Mesenchymal stem cell (in vitro differentiated cells and primary cell): ENCODE measurements at regions not wholly inside any gene's neighbourhood (a gene's known extent, or its start where the extent isn't known, plus 50 kb on each side); places are given as distances from the start of the nearest gene placed in this dataset.
"Not testable (repeated sequence)": the region's sequence is repeated elsewhere in the genome, so short reads cannot be mapped to it uniquely, and the experiment has no call there.

ENCODE experiments used
- DNase-seq: peaks from one replicate; pipeline ENCODE4 v3.0.0-alpha.2; 2013
- H2AFZ ChIP-seq: one replicate; pipeline ENCODE4 v1.6.1; 2013; ENCODE audit warnings: low read depth, mild to moderate bottlenecking, control low read depth, inconsistent platforms, low read length, moderate library complexity
- H2AK5ac ChIP-seq: 2 replicates; pipeline ENCODE4 v1.6.1; 2013; ENCODE audit warnings: low read length, moderate library complexity, mild to moderate bottlenecking, inconsistent platforms; ENCODE audit not compliant: severe bottlenecking
- H2BK120ac ChIP-seq: one replicate; pipeline ENCODE4 v1.6.1; 2013; ENCODE audit warnings: low read depth, mild to moderate bottlenecking, inconsistent platforms, low read length, moderate library complexity
- H2BK12ac ChIP-seq, 2 experiments: one replicate each; pipeline ENCODE4 v1.6.1; 2013; ENCODE audit warnings: inconsistent platforms in 2 of 2, low read length in 2 of 2, mild to moderate bottlenecking in 2 of 2, moderate library complexity in 2 of 2, control low read depth in 1 of 2
- H2BK15ac ChIP-seq: one replicate; pipeline ENCODE4 v1.6.1; 2013; ENCODE audit warnings: mild to moderate bottlenecking, low read depth, inconsistent platforms; ENCODE audit not compliant: poor library complexity, severe bottlenecking
- H2BK5ac ChIP-seq: 2 replicates; pipeline ENCODE4 v1.6.1; 2013; ENCODE audit warnings: low read depth, mild to moderate bottlenecking, low read length, control low read depth, inconsistent platforms; ENCODE audit not compliant: poor library complexity, severe bottlenecking
- H3K14ac ChIP-seq, 2 experiments: one replicate each; pipeline ENCODE4 v1.6.1; 2013; ENCODE audit warnings: inconsistent platforms in 2 of 2, low read length in 2 of 2, control low read depth in 1 of 2, mild to moderate bottlenecking in 1 of 2, moderate library complexity in 1 of 2
- H3K18ac ChIP-seq, 2 experiments: one replicate each; pipeline ENCODE4 v1.6.1; 2013; ENCODE audit warnings: inconsistent platforms in 2 of 2, low read length in 2 of 2, control low read depth in 1 of 2, low read depth in 1 of 2, mild to moderate bottlenecking in 1 of 2
- H3K23ac ChIP-seq, 2 experiments: one replicate each; pipeline ENCODE4 v1.6.1; 2013; ENCODE audit warnings: inconsistent platforms in 2 of 2, low read length in 2 of 2, mild to moderate bottlenecking in 2 of 2, moderate library complexity in 2 of 2, control low read depth in 1 of 2
- H3K27ac ChIP-seq: 2 replicates; pipeline ENCODE4 v1.5.1; 2013; ENCODE audit warnings: mild to moderate bottlenecking, moderate library complexity, low read length, control low read depth, inconsistent platforms; ENCODE audit not compliant: poor library complexity, severe bottlenecking
- H3K27me3 ChIP-seq, 2 experiments: 2 replicates each; pipeline versions ENCODE4 v1.6.1 to v1.7.0; 2013; ENCODE audit warnings: low read length in 2 of 2, mild to moderate bottlenecking in 2 of 2, moderate library complexity in 2 of 2, control low read depth in 1 of 2, inconsistent platforms in 1 of 2; ENCODE audit not compliant: control insufficient read depth in 1 of 2, insufficient read depth in 1 of 2
- H3K36me3 ChIP-seq, 2 experiments: 2 replicates each; pipeline versions ENCODE4 v1.6.1 to v1.7.0; 2013; ENCODE audit warnings: low read length in 2 of 2, control low read depth in 1 of 2, inconsistent platforms in 1 of 2, low read depth in 1 of 2, mild to moderate bottlenecking in 1 of 2; ENCODE audit not compliant: insufficient read depth in 2 of 2, control insufficient read depth in 1 of 2
- H3K4ac ChIP-seq, 2 experiments: one replicate each; pipeline ENCODE4 v1.6.1; 2013; ENCODE audit warnings: inconsistent platforms in 2 of 2, low read length in 2 of 2, mild to moderate bottlenecking in 2 of 2, moderate library complexity in 2 of 2, control low read depth in 1 of 2, low read depth in 1 of 2
- H3K4me1 ChIP-seq: 2 replicates; pipeline ENCODE4 v1.6.1; 2013; ENCODE audit warnings: low read depth, low read length, control low read depth; ENCODE audit not compliant: control insufficient read depth, insufficient read depth
- H3K4me2 ChIP-seq: 2 replicates; pipeline ENCODE4 v1.6.1; 2013; ENCODE audit warnings: low read length, mild to moderate bottlenecking, inconsistent platforms; ENCODE audit not compliant: poor library complexity, severe bottlenecking
- H3K4me3 ChIP-seq, 2 experiments: 2 replicates each; pipeline versions ENCODE4 v1.5.1 to v1.7.0; 2013; ENCODE audit warnings: low read length in 2 of 2, mild to moderate bottlenecking in 2 of 2, control low read depth in 1 of 2, low read depth in 1 of 2; ENCODE audit not compliant: insufficient read depth in 1 of 2
- H3K79me1 ChIP-seq: replicated peaks from 2 replicates; pipeline ENCODE4 v1.6.1; 2013; ENCODE audit warnings: mild to moderate bottlenecking, control low read depth, low read length, inconsistent platforms; ENCODE audit not compliant: poor library complexity, severe bottlenecking
- H3K9ac ChIP-seq: 2 replicates; pipeline ENCODE4 v1.7.0; 2013; ENCODE audit warnings: mild to moderate bottlenecking, low read length, moderate library complexity
- H3K9me3 ChIP-seq: 2 replicates; pipeline ENCODE4 v1.7.0; 2013; ENCODE audit warnings: mild to moderate bottlenecking, low read length; ENCODE audit not compliant: control insufficient read depth
- H4K8ac ChIP-seq: one replicate; pipeline ENCODE4 v1.6.1; 2013; ENCODE audit warnings: inconsistent platforms, mild to moderate bottlenecking, low read length, moderate library complexity
- H4K91ac ChIP-seq: one replicate; pipeline ENCODE4 v1.6.1; 2013; ENCODE audit warnings: mild to moderate bottlenecking, low read length, inconsistent platforms
- WGBS: methylation state at CpG from one replicate; pipeline ENCODE4 v1.1.7; 2013; ENCODE audit warnings: mixed read lengths; 5-methylcytosine and 5-hydroxymethylcytosine counted together

DNA sequence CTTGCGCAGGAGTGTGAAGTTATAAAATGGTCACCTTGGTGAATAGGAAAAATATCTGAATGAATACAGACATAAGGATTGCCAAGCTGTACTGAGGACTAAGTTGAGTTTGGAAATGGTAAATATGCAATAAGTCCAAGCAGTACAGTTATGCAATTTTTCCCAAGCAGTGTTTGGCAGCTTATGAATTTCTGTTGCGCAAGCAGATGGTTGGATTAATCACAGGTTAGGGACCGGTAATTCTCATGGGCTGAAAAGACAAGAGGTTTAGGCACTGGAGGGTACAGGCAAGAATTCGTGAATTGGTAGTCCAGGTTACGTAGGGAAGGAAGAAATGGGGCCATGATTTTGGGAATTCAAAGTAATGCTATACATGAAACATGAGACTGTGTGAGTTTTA, 210.3 kb downstream of the RAP2B start:
- no peaks in the 10 kb centered on the region for H3K36me3 ChIP-seq

GRCh38 chr3:153373606-153374005, 211.6 kb downstream of the RAP2B start:
- no peak overlapping the region for H2BK5ac ChIP-seq
- no peaks in the 10 kb centered on the region for H3K27me3 ChIP-seq
- no peak overlapping the region for H2BK15ac ChIP-seq
- WGBS, result 75% methylated on average over 1 of the region's 2 CpGs
- H2BK12ac ChIP-seq, result no peak overlapping the region
- no peak overlapping the region for H3K27ac ChIP-seq
- H3K18ac ChIP-seq, result no peak overlapping the region
- H3K4me3 ChIP-seq, result no peak overlapping the region
- no peak overlapping the region for H3K14ac ChIP-seq
- no peak overlapping the region for H3K23ac ChIP-seq
- no peak overlapping the region for H3K4me2 ChIP-seq
- H3K79me1 ChIP-seq, result no peaks in the 10 kb centered on the region
- peak overlapping the region; percentile 35 for H3K9ac ChIP-seq
- H3K9me3 ChIP-seq, result no peaks in the 10 kb centered on the region
- no peaks in the 10 kb centered on the region for H3K4me1 ChIP-seq
- H3K36me3 ChIP-seq, result no peaks in the 10 kb centered on the region
- H2AFZ ChIP-seq, result no peak overlapping the region
- H2AK5ac ChIP-seq, result no peak overlapping the region
- DNase-seq, result no peak
- H4K91ac ChIP-seq, result no peak overlapping the region
- H4K8ac ChIP-seq, result no peak overlapping the region
- no peak overlapping the region for H2BK120ac ChIP-seq
- H3K4ac ChIP-seq, result no peak overlapping the region

More for the DNA sequence above, 210.3 kb downstream of the RAP2B start:
- Histone ChIP-seq H3K27me3 (no peaks in the 10 kb centered on the region), H3K4me3 (peak overlapping the region in 1 of 2 experiments; percentile 43), H3K23ac (no peak overlapping the region), H3K79me1 (no peaks in the 10 kb centered on the region), H3K18ac (no peak overlapping the region), H2BK120ac (no peak overlapping the region), H3K27ac (no peak overlapping the region), H4K8ac (no peak overlapping the region), H3K9me3 (no peaks in the 10 kb centered on the region), H2AK5ac (no peak overlapping the region), H3K14ac (no peak overlapping the region), H3K4me2 (no peak overlapping the region), H3K4ac (no peak overlapping the region), H3K9ac (no peak overlapping the region), H2BK5ac (no peak overlapping the region), H4K91ac (no peak overlapping the region), H2AFZ (no peak overlapping the region), H2BK15ac (no peak overlapping the region), H2BK12ac (no peak overlapping the region), H3K4me1 (no peaks in the 10 kb centered on the region)
- 92% methylated on average over 5 of the region's 5 CpGs for WGBS
- DNase-seq, result no peak

DNA sequence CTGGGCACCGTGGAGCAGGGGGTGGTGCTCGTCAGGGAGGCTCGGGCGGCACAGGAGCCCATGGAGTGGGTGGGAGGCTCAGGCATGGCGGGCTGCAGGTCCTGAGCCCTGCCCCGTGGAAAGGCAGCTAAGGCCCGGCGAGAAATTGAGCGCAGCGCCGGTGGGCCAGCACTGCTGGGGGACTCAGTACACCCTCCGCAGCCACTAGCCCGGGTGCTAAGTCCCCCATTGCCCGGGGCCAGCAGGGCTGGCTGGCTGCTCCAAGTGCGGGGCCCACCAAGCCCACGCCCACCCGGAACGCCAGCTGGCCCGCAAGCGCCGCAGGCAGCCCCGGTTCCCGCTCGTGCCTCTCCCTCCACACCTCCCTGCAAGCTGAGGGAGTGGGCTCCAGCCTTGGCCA, 216.3 kb downstream of the RAP2B start:
- H4K91ac ChIP-seq, H3K27me3 ChIP-seq, H3K4me2 ChIP-seq, H3K14ac ChIP-seq, H2AK5ac ChIP-seq, H2BK5ac ChIP-seq, H3K4ac ChIP-seq, H3K18ac ChIP-seq, H2BK15ac ChIP-seq, H3K9ac ChIP-seq, H3K23ac ChIP-seq, H2BK12ac ChIP-seq, H3K9me3 ChIP-seq, H3K27ac ChIP-seq, DNase-seq, H3K4me3 ChIP-seq, H4K8ac ChIP-seq, H2AFZ ChIP-seq, H3K36me3 ChIP-seq, H3K4me1 ChIP-seq, H3K79me1 ChIP-seq, H2BK120ac ChIP-seq: not testable (repeated sequence)
- WGBS, result 100% methylated on average over 1 of the region's 24 CpGs

DNA sequence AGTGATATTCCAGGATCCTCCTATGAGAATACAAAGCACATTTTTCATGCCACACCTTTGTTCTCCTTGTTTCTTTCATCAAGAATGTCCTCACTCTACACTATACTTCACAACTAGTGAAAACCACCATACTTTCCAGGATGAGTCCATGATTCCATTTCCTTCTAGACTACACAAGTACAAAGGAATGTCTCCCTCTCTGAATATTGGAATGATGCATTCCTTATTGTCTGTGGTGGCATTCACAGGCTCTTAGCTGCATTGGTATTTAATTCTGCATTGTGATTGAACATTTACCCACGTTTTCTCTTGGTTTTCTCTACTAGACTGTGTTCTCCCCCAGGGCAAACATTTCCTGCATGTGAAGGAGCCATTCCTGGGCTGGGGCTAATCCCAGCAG, 217.5 kb downstream of the RAP2B start:
- H3K9me3 ChIP-seq, result no peaks in the 10 kb centered on the region
- H2AK5ac ChIP-seq, result no peak overlapping the region
- no peaks in the 10 kb centered on the region for H3K27me3 ChIP-seq
- H3K9ac ChIP-seq, result no peak overlapping the region
- H2BK5ac ChIP-seq, result no peak overlapping the region
- no peak overlapping the region for H3K23ac ChIP-seq
- H2BK120ac ChIP-seq, result no peak overlapping the region
- 33% methylated on average over 1 of the region's 1 CpG for WGBS
- no peak overlapping the region for H2BK12ac ChIP-seq
- H4K91ac ChIP-seq, result no peak overlapping the region
- H3K4me2 ChIP-seq, result no peak overlapping the region
- H3K79me1 ChIP-seq, result no peaks in the 10 kb centered on the region
- DNase-seq, result no peak
- H3K18ac ChIP-seq, result no peak overlapping the region
- no peak overlapping the region for H2BK15ac ChIP-seq
- no peak overlapping the region for H3K4me3 ChIP-seq
- no peak overlapping the region for H3K4ac ChIP-seq
- peak overlapping the region; percentile 70 for H3K27ac ChIP-seq
- no peaks in the 10 kb centered on the region for H3K4me1 ChIP-seq
- H4K8ac ChIP-seq, result no peak overlapping the region
- no peak overlapping the region for H3K14ac ChIP-seq
- H3K36me3 ChIP-seq, result no peaks in the 10 kb centered on the region
- no peak overlapping the region for H2AFZ ChIP-seq
